Renal cortical epithelial cell (primary cell): ENCODE measurements at regions not wholly inside any gene's neighbourhood (a gene's known extent, or its start where the extent isn't known, plus 50 kb on each side); places are given as distances from the start of the nearest gene placed in this dataset.

ENCODE experiments used
- DNase-seq: peaks from one replicate; pipeline ENCODE4 v3.0.0-alpha.2; 2011; ENCODE audit warnings: low read depth

GRCh38 chr17:77845541-77846225 lies 112.8 kb upstream of the TNRC6C start:
- DNase-seq, result no peak

- DNase-seq, result no peak
These were observed 111.9 kb upstream of the TNRC6C start for GRCh38 chr17:77846531-77847085.

- DNase-seq, result no peak
These were observed 111.0 kb upstream of the TNRC6C start for GRCh38 chr17:77847221-77848085.

- DNase-seq, result no peak
These were observed 110.2 kb upstream of the TNRC6C start for GRCh38 chr17:77848257-77848656.

- no peak for DNase-seq
These were observed 109.3 kb upstream of the TNRC6C start for GRCh38 chr17:77849239-77849638.

DNA sequence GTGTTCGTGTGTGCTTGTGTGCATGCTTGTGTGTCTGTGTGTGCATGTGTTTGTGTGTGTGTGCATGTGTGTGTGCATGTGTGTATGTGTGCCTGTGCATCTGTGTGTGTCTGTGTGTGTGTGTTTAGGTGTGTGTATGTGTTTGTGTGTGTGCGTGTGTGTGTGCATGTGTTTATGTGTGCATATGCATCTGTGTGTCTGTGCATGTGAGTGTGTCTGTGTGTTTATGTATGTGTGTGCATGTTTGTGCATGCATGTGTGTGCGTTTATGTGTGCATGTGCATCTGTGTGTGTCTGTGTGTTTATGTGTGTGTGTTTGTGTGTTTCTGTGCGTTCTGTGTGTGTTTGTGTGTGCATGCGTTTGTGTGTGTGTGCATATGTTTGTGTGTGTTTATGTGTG lies 106.6 kb upstream of the TNRC6C start:
- DNase-seq, result no peak

- DNase-seq, result no peak
These were observed 105.8 kb upstream of the TNRC6C start for GRCh38 chr17:77852731-77853130.

DNA sequence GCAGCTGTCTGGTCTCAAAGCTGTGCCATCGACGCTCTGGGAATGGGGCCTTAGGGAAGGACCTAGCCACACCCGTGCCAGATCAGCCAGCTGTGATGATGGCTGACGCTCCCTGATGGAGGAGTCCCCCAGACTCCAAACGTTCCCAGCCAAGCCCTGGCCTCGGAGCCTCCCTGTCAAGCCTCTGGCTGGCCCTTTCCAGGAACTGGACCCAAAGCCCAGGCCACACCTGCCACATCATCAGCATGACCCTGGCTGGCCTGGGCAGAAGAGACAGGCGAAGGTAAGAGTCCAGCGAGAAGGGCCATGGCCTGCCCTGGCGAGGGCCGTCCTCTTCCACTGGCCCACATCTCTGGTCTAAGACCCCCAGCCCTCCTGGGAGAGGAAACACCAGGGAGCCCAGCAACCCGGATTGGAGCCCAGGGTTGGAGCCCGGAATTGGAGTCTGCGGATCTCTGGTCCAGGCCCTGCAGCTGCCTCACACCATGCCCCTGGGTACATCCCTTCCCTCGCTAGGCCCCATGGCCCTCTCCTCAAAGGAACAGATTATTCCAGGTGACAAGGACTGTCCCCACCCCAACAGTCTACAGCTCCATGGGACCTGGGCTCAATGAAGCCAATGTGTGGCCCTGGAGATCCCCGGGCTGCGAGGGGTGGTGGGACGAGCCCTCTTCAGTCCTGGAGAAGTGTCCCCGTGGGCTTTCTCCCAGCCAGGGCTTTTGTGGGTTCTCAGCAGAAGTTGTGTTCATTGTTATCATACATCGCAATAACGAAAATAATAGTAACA lies 105.1 kb upstream of the TNRC6C start:
- DNase-seq, result no peak

GRCh38 chr17:77854083-77854758 lies 104.3 kb upstream of the TNRC6C start:
- no peak for DNase-seq

DNA sequence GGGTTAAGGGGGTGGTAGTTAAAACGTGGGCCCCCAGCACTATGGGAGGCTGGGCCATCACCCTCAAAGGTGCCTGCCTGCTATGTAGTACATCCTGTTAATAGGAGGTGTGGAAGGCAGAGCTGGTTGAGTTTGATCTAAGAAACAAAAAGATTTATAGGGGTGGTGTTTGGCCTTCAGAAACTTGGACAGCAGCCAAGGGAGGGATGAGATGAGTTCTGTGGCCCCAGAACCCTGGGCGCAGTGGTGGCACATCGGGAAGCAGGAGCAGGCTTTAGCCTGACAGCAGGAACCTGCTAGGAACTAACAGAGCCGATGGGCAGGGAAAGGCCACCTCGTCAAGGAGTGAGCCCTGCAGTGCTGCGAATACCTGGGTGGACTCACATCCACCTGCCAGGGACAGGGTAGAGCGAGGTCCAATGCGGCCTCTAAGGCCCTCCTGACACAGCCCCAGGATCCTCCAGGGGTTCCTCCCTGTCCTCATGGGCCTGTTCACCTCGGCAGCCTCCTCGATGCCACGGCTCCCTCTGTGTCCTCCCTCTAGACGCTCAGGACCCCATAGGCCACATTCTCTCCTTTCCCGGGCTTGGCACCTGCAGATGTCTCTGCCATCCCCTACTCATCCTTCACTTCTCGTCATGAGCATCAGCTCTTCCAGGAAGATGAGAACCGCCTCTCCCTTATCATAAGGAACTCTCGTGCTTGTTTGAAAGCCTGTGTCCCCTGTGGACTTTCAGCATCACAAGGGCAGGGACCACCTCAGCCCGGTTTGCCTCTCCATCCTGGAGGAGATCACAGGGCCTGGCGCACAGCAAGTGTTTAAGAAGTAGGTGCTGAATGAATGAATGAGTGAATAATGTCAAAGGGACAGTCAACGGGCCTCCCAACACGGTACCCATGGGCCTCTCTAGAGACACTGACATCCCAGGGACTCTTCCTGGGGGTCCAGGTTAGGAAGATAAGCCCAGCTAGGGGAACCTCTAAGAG lies 103.5 kb upstream of the TNRC6C start:
- DNase-seq, result no peak

DNA sequence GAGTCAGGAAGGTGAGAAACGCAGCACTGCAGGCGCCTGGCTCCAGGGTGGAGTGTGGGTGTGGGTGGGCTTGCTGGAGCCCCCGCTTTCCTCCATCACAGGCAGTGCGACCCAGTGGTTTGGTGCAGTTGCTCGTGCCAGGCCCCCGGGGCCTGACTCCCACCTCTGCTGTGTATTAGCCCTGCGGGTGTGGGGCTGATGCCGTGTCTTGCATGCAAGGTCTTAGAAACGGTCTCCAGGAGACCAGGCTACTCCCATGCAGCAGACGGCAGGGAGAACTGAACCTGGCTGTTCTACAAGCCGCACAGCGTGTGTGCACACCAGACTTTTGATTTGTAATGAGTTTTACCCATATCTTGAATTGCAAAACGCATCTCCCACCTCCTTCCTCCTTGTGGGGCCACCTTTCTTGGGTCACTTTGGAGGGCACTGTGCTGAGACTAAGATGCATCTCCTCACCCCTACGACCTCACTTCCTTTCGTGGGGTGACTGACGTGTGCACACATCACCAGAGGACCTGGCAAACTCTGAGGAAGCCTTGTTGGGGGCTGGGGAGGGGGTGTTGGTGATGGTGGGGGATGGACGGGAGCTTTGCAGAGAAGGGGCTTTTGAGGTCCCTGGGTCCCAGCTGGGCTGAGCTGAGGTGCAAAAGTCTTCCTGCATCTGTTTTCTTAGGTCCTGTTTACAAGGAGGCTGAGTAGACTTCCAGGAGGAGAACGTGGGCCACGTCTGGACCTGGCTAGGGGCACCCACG lies 101.8 kb upstream of the TNRC6C start:
- no peak for DNase-seq

GRCh38 chr17:77857306-77857555 lies 101.3 kb upstream of the TNRC6C start:
- DNase-seq, result no peak

GRCh38 chr17:77857613-77858012 lies 100.9 kb upstream of the TNRC6C start:
- DNase-seq, result no peak

GRCh38 chr17:77858291-77859034 lies 100.0 kb upstream of the TNRC6C start:
- DNase-seq, result no peak

DNA sequence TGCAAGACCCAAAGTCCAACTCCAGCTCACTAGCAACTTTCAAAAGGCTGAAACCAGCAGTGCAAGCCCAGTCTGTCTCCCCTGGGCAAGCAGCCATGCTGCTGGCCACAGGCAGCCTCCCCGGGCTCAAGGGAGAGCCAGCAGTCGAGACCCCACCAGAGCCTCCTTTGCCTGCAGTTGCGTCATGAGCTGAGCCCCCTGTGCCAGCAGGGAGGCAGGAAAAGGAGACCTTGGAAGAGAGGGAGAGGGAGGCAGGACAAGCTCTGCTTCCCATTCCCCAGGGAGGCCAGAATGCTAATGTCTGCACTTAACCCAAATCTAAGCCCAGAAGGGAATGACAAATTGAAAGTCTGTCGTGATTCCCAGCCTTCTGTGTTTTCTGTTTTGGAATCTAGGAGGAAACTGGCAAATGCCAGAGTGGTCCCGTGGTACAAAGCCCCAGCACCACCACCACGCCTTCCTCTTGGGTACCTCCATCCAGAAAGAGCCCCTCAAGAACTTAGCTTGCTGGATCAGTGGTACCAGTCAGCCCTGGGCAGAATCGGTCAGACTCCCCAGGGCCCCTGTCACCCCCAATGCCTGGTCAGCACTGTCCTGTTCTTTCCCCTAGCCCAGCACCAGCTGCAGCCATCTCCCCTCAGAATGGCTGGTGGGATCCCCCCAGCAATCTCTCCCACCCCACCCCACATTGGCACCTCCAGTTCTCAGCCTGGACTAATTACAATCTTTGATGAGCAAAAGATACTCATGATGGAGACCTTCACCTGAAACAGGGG lies 99.3 kb upstream of the TNRC6C start:
- no peak for DNase-seq

DNA sequence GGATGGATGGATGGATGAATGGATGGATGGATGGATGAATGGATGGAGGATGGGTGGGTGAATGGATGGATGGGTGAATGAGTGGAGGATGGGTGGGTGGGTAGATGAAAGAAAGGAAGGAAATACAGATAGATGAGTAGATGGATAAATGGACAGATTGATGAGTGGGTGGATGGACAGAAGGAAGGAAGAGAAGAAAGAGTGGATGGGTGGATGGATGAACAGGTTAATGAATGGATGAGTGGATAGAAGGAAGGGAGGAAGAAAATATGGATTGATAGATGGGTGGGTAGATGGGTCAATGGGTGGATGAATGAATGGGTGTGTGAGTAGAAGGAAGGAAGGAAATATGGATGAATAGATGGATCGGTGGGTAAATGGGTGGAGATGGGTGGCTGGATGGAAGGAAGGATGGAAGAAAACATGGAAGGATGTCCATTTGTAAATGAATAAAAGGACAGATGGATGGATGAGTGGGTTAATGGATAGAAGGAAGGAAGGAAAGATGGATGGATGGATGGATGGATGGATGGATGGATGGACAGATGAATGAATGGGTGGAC lies 97.3 kb upstream of the TNRC6C start:
- no peak for DNase-seq

GRCh38 chr17:77861981-77862645 lies 96.4 kb upstream of the TNRC6C start:
- no peak for DNase-seq
